Tibial artery (tissue), 4 donors: ENCODE measurements at regions not wholly inside any gene's neighbourhood (a gene's known extent, or its start where the extent isn't known, plus 50 kb on each side); places are given as distances from the start of the nearest gene placed in this dataset.

Source experiments
- DNase-seq, 2 donors: peaks; one replicate each; pipeline ENCODE4 v3.0.0-alpha.2; 2019
- H3K27ac ChIP-seq, 2 donors: fragments of 200-600 bp; sonication (generic) in 1 of 2; 1 replicate in 1 of 2; 2 replicates in 1 of 2; pipeline ENCODE4 v1.5.1; 2018 to 2019; ENCODE audit warnings: mild to moderate bottlenecking in 1 of 2
- H3K27me3 ChIP-seq, 2 donors: fragments of 200-600 bp; sonication (generic) in 1 of 2; one replicate each; pipeline versions ENCODE4 v1.5.1 to v1.6.0; 2016 to 2019
- H3K36me3 ChIP-seq, 3 donors: fragments of 200-600 bp; sonication (generic) in 2 of 3; one replicate each; pipeline ENCODE4 v1.5.1; 2016 to 2019; ENCODE audit warnings: mild to moderate bottlenecking in 2 of 3
- H3K4me1 ChIP-seq, 4 donors: fragments of 200-600 bp; sonication (generic) in 2 of 4; 1 replicate in 3 of 4; 2 replicates in 1 of 4; pipeline ENCODE4 v1.5.1; 2016 to 2019
- H3K4me3 ChIP-seq, 2 donors: fragments of 200-600 bp; sonication (generic) in 1 of 2; 1 replicate in 1 of 2; 2 replicates in 1 of 2; pipeline ENCODE4 v1.5.1; 2018 to 2019; ENCODE audit warnings: mild to moderate bottlenecking in 2 of 2
- H3K9me3 ChIP-seq, 3 donors: fragments of 200-600 bp; sonication (generic) in 1 of 3; one replicate each; pipeline ENCODE4 v1.5.1; 2016 to 2019
- CTCF ChIP-seq, 2 experiments: fragments of 200-600 bp in 1 of 2; fragments of 450-650 bp in 1 of 2; IDR thresholded peaks; one replicate each; pipeline ENCODE4 v1.5.1; 2017 to 2019; ENCODE audit warnings: antibody characterized with exemption in 2 of 2, mild to moderate bottlenecking in 1 of 2, moderate library complexity in 1 of 2
- intact Hi-C: fragments of 100-400 bp; cut with DNase I; formaldehyde crosslinking; loops from one replicate; pipeline ENCODE4 v1.15.0; 2023; ENCODE audit warnings: low total_unique reads

GRCh38 chr14:49051328-49052060, 534.7 kb downstream of the RPS29 start:
- Histone ChIP-seq H3K27ac (no peak overlapping the region), H3K9me3 (no peaks in the 10 kb centered on the region), H3K4me1 (no peaks in the 10 kb centered on the region), H3K36me3 (no peaks in the 10 kb centered on the region), H3K4me3 (no peak overlapping the region), H3K27me3 (no peaks in the 10 kb centered on the region)
- intact Hi-C loops, result no loop called here
- TF ChIP-seq CTCF (IDR thresholded peaks at IDR 0.05), result no peak
- DNase-seq, result no peak

- no peak for DNase-seq
- H3K36me3 ChIP-seq, result no peaks in the 10 kb centered on the region
- H3K9me3 ChIP-seq, result no peaks in the 10 kb centered on the region
- H3K4me1 ChIP-seq, result no peaks in the 10 kb centered on the region
- no peak overlapping the region for H3K27ac ChIP-seq
- no peaks in the 10 kb centered on the region for H3K27me3 ChIP-seq
- no peak overlapping the region for H3K4me3 ChIP-seq
- no peak for TF ChIP-seq CTCF (IDR thresholded peaks at IDR 0.05)
- intact Hi-C loops, result no loop called here
These were observed 535.4 kb downstream of the RPS29 start for GRCh38 chr14:49050822-49051221.

GRCh38 chr14:49049711-49050110, 536.5 kb downstream of the RPS29 start:
- Histone ChIP-seq H3K27me3 (no peaks in the 10 kb centered on the region), H3K4me3 (no peak overlapping the region), H3K27ac (no peak overlapping the region), H3K36me3 (no peaks in the 10 kb centered on the region), H3K4me1 (no peaks in the 10 kb centered on the region), H3K9me3 (no peaks in the 10 kb centered on the region)
- intact Hi-C loops, result no loop called here
- no peak for TF ChIP-seq CTCF (IDR thresholded peaks at IDR 0.05)
- DNase-seq, result no peak

GRCh38 chr14:49044981-49045380, 541.2 kb downstream of the RPS29 start:
- Histone ChIP-seq H3K27ac (no peak overlapping the region), H3K4me1 (no peaks in the 10 kb centered on the region), H3K27me3 (no peaks in the 10 kb centered on the region), H3K4me3 (no peak overlapping the region), H3K9me3 (no peaks in the 10 kb centered on the region), H3K36me3 (no peaks in the 10 kb centered on the region)
- no peak for DNase-seq
- TF ChIP-seq CTCF (IDR thresholded peaks at IDR 0.05), result no peak
- intact Hi-C loops, result no loop called here

GRCh38 chr14:49036984-49037516, 549.1 kb downstream of the RPS29 start:
- intact Hi-C loops, result no loop called here
- peaks cover 0 to 5% (median 0%) of the 10 kb centered on the region in 4 donors for H3K4me1 ChIP-seq
- no peak for DNase-seq
- H3K4me3 ChIP-seq, result no peak overlapping the region
- no peaks in the 10 kb centered on the region for H3K36me3 ChIP-seq
- no peaks in the 10 kb centered on the region for H3K9me3 ChIP-seq
- no peaks in the 10 kb centered on the region for H3K27me3 ChIP-seq
- no peak overlapping the region for H3K27ac ChIP-seq
- no peak for TF ChIP-seq CTCF (IDR thresholded peaks at IDR 0.05)
